ENCODE measurements at regions not wholly inside any gene's neighbourhood (a gene's known extent, or its start where the extent isn't known, plus 50 kb on each side); places are given as distances from the start of the nearest gene placed in this dataset.

- no peak for TF ChIP-seq CTCF (IDR thresholded peaks at IDR 0.05)
- no peak for TF ChIP-seq POLR2A (IDR thresholded peaks at IDR 0.05)
Measured at GRCh38 chrX:94256396-94256795, 582.4 kb downstream of the FAM133A start.
